ENCODE measurements at regions not wholly inside any gene's neighbourhood (a gene's known extent, or its start where the extent isn't known, plus 50 kb on each side); places are given as distances from the start of the nearest gene placed in this dataset.

GRCh38 chr2:208545403-208546042, 138.9 kb downstream of the PTH2R start:
- no peak overlapping the region for H3K4me3 ChIP-seq (ENCODE audit: low read depth, low read length)
- no peak for TF ChIP-seq CTCF (IDR thresholded peaks at IDR 0.05; ENCODE audit: low read depth, low read length)

GRCh38 chr2:208546107-208546506, 139.5 kb downstream of the PTH2R start:
- H3K4me3 ChIP-seq (ENCODE audit: low read depth, low read length): no peak overlapping the region
- TF ChIP-seq CTCF (IDR thresholded peaks at IDR 0.05; ENCODE audit: low read depth, low read length): no peak

GRCh38 chr2:208546860-208547650, 140.5 kb downstream of the PTH2R start:
- TF ChIP-seq CTCF (IDR thresholded peaks at IDR 0.05; ENCODE audit: low read depth, low read length): no peak
- no peak overlapping the region for H3K4me3 ChIP-seq (ENCODE audit: low read depth, low read length)

GRCh38 chr2:208548700-208549099, 142.1 kb downstream of the PTH2R start:
- H3K4me3 ChIP-seq (ENCODE audit: low read depth, low read length): no peak overlapping the region
- TF ChIP-seq CTCF (IDR thresholded peaks at IDR 0.05; ENCODE audit: low read depth, low read length): no peak

GRCh38 chr2:208549546-208550158, 143.1 kb downstream of the PTH2R start:
- H3K4me3 ChIP-seq (ENCODE audit: low read depth, low read length): no peak overlapping the region
- no peak for TF ChIP-seq CTCF (IDR thresholded peaks at IDR 0.05; ENCODE audit: low read depth, low read length)

GRCh38 chr2:208552943-208553342, 146.4 kb downstream of the PTH2R start:
- no peak for TF ChIP-seq CTCF (IDR thresholded peaks at IDR 0.05; ENCODE audit: low read depth, low read length)
- no peak overlapping the region for H3K4me3 ChIP-seq (ENCODE audit: low read depth, low read length)

GRCh38 chr2:208556983-208557484, 150.4 kb downstream of the PTH2R start:
- no peak overlapping the region for H3K4me3 ChIP-seq (ENCODE audit: low read depth, low read length)
- TF ChIP-seq CTCF (IDR thresholded peaks at IDR 0.05; ENCODE audit: low read depth, low read length): no peak

Measured in WI38 (cell line).